PFSK-1 (cell line): ENCODE measurements at regions not wholly inside any gene's neighbourhood (a gene's known extent, or its start where the extent isn't known, plus 50 kb on each side); places are given as distances from the start of the nearest gene placed in this dataset.

Experiments used
- FOXP2 ChIP-seq: optimal IDR thresholded peaks from 2 replicates; pipeline ENCODE3; 2011; ENCODE audit warnings: borderline replicate concordance, control low read depth, inconsistent platforms; ENCODE audit not compliant: insufficient read depth; ENCODE audit errors: extremely low read length, extremely low read depth
- POLR2AphosphoS5 ChIP-seq: IDR thresholded peaks from 2 replicates; pipeline ENCODE4 v1.6.1; 2012; ENCODE audit warnings: low read depth, mild to moderate bottlenecking, control low read depth, low read length, moderate library complexity
- REST ChIP-seq, 2 experiments: IDR thresholded peaks; 2 replicates each; pipeline versions ENCODE4 v1.6.1 to v1.8.0; 2011 to 2012; ENCODE audit warnings: low read depth in 2 of 2, low read length in 2 of 2, control low read depth in 1 of 2, inconsistent platforms in 1 of 2, mild to moderate bottlenecking in 1 of 2, moderate library complexity in 1 of 2; ENCODE audit not compliant: insufficient read depth in 1 of 2
- SIN3A ChIP-seq: IDR thresholded peaks from 2 replicates; pipeline ENCODE4 v1.6.1; 2012; ENCODE audit warnings: mild to moderate bottlenecking, low read length, moderate library complexity, borderline replicate concordance; ENCODE audit not compliant: insufficient read depth
- TAF1 ChIP-seq: IDR thresholded peaks from 2 replicates; pipeline ENCODE4 v1.6.1; 2012; ENCODE audit warnings: low read length, control low read depth, borderline replicate concordance; ENCODE audit not compliant: insufficient read depth

GRCh38 chr7:25384788-25385505, 156.7 kb upstream of the NPVF start:
- TF ChIP-seq POLR2AphosphoS5 (no peak), SIN3A (no peak), TAF1 (no peak), REST (IDR thresholded peaks at IDR 0.05; ENCODE audit: insufficient read depth in 1 of 2, low read depth in 2 of 2, low read length in 2 of 2) (no peak), FOXP2 (no peak)
